Gastrocnemius medialis (tissue), 4 donors: ENCODE measurements at regions not wholly inside any gene's neighbourhood (a gene's known extent, or its start where the extent isn't known, plus 50 kb on each side); places are given as distances from the start of the nearest gene placed in this dataset.

Experiments
- ATAC-seq, 2 donors: fragments of 150-250 bp; one replicate each; pipeline ENCODE4 v1.9.1; 2016
- DNase-seq, 2 donors: peaks; one replicate each; pipeline ENCODE4 v3.0.0-alpha.2; 2019
- H3K27ac ChIP-seq, 4 donors: fragments of 200-600 bp; sonication (generic); 1 replicate in 1 of 4; 2 replicates in 3 of 4; pipeline ENCODE4 v1.5.1; 2016 to 2018; ENCODE audit warnings: mild to moderate bottlenecking in 2 of 4, moderate library complexity in 1 of 4
- H3K27me3 ChIP-seq, 3 donors: fragments of 200-600 bp; sonication (generic) in 2 of 3; 1 replicate in 1 of 3; 2 replicates in 2 of 3; pipeline versions ENCODE4 v1.5.1 to v1.6.0; 2016 to 2019; ENCODE audit warnings: mild to moderate bottlenecking in 1 of 3, moderate library complexity in 1 of 3
- H3K36me3 ChIP-seq, 2 donors: fragments of 200-600 bp; sonication (generic) in 1 of 2; one replicate each; pipeline ENCODE4 v1.5.1; 2017 to 2018
- H3K4me1 ChIP-seq, 2 donors: fragments of 200-600 bp; sonication (generic) in 1 of 2; one replicate each; pipeline ENCODE4 v1.5.1; 2016 to 2017; ENCODE audit warnings: mild to moderate bottlenecking in 2 of 2
- H3K4me3 ChIP-seq, 4 donors: fragments of 200-600 bp; sonication (generic) in 3 of 4; 1 replicate in 1 of 4; 2 replicates in 3 of 4; pipeline ENCODE4 v1.5.1; 2016 to 2019; ENCODE audit warnings: mild to moderate bottlenecking in 2 of 4
- H3K9me3 ChIP-seq, 3 donors: fragments of 200-600 bp; sonication (generic) in 2 of 3; 1 replicate in 1 of 3; 2 replicates in 2 of 3; pipeline ENCODE4 v1.5.1; 2016 to 2019
- POLR2A ChIP-seq, 2 donors: fragments of 450-650 bp; IDR thresholded peaks; one replicate each; pipeline ENCODE4 v1.6.1; 2017; ENCODE audit warnings: antibody characterized with exemption in 2 of 2, mild to moderate bottlenecking in 2 of 2, moderate library complexity in 2 of 2
- in situ Hi-C, 4 donors: fragments of 200-750 bp; cut with MboI; loops; one replicate each; pipeline versions ENCODE4 v1.15.0 to v1.8.0; 2017; ENCODE audit warnings: low sequenced_read_pairs in 4 of 4
- intact Hi-C: fragments of 100-400 bp; cut with DNase I; formaldehyde crosslinking; loops from one replicate; pipeline ENCODE4 v1.15.1; 2023; ENCODE audit warnings: low total_unique reads
- TF ChIP-seq, protein P1 (sequence below), 5 experiments: fragments of 450-650 bp in 3 of 5; fragments of 200-600 bp in 2 of 5; sonication (generic) in 2 of 5; IDR thresholded peaks in 4 of 5; conservative IDR thresholded peaks in 1 of 5; 1 replicate in 4 of 5; 2 replicates in 1 of 5; pipeline ENCODE4 v1.5.1; 2016 to 2019; ENCODE audit warnings: antibody characterized with exemption in 5 of 5, mild to moderate bottlenecking in 3 of 5, moderate library complexity in 3 of 5

- Histone ChIP-seq H3K27me3 (no peaks in the 10 kb centered on the region), H3K36me3 (no peaks in the 10 kb centered on the region), H3K27ac (no peak overlapping the region), H3K4me3 (no peak overlapping the region), H3K4me1 (peaks cover 3% of the 10 kb centered on the region in 2 donors), H3K9me3 (no peaks in the 10 kb centered on the region)
- no peak for TF ChIP-seq POLR2A (IDR thresholded peaks at IDR 0.05)
- TF ChIP-seq, protein P1, sequence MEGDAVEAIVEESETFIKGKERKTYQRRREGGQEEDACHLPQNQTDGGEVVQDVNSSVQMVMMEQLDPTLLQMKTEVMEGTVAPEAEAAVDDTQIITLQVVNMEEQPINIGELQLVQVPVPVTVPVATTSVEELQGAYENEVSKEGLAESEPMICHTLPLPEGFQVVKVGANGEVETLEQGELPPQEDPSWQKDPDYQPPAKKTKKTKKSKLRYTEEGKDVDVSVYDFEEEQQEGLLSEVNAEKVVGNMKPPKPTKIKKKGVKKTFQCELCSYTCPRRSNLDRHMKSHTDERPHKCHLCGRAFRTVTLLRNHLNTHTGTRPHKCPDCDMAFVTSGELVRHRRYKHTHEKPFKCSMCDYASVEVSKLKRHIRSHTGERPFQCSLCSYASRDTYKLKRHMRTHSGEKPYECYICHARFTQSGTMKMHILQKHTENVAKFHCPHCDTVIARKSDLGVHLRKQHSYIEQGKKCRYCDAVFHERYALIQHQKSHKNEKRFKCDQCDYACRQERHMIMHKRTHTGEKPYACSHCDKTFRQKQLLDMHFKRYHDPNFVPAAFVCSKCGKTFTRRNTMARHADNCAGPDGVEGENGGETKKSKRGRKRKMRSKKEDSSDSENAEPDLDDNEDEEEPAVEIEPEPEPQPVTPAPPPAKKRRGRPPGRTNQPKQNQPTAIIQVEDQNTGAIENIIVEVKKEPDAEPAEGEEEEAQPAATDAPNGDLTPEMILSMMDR (IDR thresholded peaks at IDR 0.05 in 4 of 5, conservative IDR thresholded peaks at IDR 0.05 in 1 of 5) = no peak
- intact Hi-C loops = no loop called here
- no peak for DNase-seq
- no peak for ATAC-seq
- in situ Hi-C loops = no loop called here
Observed at GRCh38 chrX:20378233-20378920, 111.7 kb upstream of the RPS6KA3 start.

- intact Hi-C loops = no loop called here
- TF ChIP-seq, protein P1 (IDR thresholded peaks at IDR 0.05 in 4 of 5, conservative IDR thresholded peaks at IDR 0.05 in 1 of 5) = no peak
- no peak for TF ChIP-seq POLR2A (IDR thresholded peaks at IDR 0.05)
- peaks cover 0 to 3% of the 10 kb centered on the region in 2 donors for H3K4me1 ChIP-seq
- H3K27ac ChIP-seq = no peak overlapping the region
- in situ Hi-C loops = no loop called here
- DNase-seq (no peak), ATAC-seq (no peak)
- H3K4me3 ChIP-seq = no peak overlapping the region
- no peaks in the 10 kb centered on the region for H3K36me3 ChIP-seq
- no peaks in the 10 kb centered on the region for H3K27me3 ChIP-seq
- no peaks in the 10 kb centered on the region for H3K9me3 ChIP-seq
Observed at GRCh38 chrX:20374900-20375438, 108.3 kb upstream of the RPS6KA3 start.

DNA sequence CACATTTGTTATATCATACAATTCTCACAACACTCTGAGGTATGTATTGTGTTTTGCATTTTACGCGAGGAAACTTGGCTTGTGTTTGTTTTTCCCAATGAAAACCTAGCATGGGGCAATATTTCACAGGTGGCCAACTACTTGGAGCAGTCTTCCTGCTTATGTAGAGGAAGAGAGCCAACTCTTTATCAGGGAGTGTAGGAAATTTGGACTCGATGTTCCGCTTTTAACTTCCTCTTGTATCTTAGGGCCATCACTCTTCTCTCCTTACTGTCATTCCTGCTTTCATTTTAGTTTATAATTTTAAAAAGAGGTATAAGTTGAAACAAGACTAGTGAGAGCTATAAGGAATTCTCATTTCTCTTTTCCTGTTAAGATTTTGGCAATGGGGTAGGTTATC lies 107.7 kb upstream of the RPS6KA3 start:
- no peak overlapping the region for H3K27ac ChIP-seq

DNA sequence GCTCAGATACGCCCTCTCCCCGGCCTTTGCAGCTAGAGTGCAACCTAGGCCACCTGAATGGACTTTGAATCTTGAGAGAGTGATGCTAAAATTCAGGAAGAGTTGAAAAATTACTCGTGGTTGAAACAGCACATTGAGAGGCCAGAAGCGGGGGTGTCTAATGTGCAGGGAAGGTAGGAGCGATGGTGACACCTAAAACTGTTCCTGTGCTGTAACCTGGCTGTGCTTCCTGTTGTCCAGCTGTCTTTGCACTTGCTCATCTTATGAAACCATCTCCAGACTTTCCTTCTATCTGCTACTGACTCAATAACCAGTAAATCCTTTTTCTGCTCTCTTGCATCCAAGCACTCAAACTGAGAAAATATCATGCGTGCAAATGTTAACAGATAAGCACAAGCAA lies 106.4 kb upstream of the RPS6KA3 start:
- in situ Hi-C loops (no loop called here), intact Hi-C loops (no loop called here)
- ATAC-seq = no peak
- Histone ChIP-seq H3K4me3 (no peak overlapping the region), H3K36me3 (no peaks in the 10 kb centered on the region), H3K27ac (no peak overlapping the region), H3K4me1 (peaks cover 0 to 3% of the 10 kb centered on the region in 2 donors), H3K9me3 (no peaks in the 10 kb centered on the region), H3K27me3 (no peaks in the 10 kb centered on the region)
- TF ChIP-seq POLR2A (IDR thresholded peaks at IDR 0.05) = no peak
- TF ChIP-seq, protein P1 (IDR thresholded peaks at IDR 0.05 in 4 of 5, conservative IDR thresholded peaks at IDR 0.05 in 1 of 5) = no peak
- DNase-seq = no peak

More for the DNA sequence above, 107.7 kb upstream of the RPS6KA3 start:
- H3K4me3 ChIP-seq = no peak overlapping the region
- in situ Hi-C loops (no loop called here), intact Hi-C loops (no loop called here)
- no peaks in the 10 kb centered on the region for H3K27me3 ChIP-seq
- peaks cover 0 to 3% of the 10 kb centered on the region in 2 donors for H3K4me1 ChIP-seq
- H3K36me3 ChIP-seq = no peaks in the 10 kb centered on the region
- ATAC-seq (no peak), DNase-seq (no peak)
- H3K9me3 ChIP-seq = no peaks in the 10 kb centered on the region
- no peak for TF ChIP-seq POLR2A (IDR thresholded peaks at IDR 0.05)
- TF ChIP-seq, protein P1 (IDR thresholded peaks at IDR 0.05 in 4 of 5, conservative IDR thresholded peaks at IDR 0.05 in 1 of 5) = no peak
